NCI-H82 treated with DMSO at 0.1 percent for 48 hours (cell line): ENCODE measurements at regions not wholly inside any gene's neighbourhood (a gene's known extent, or its start where the extent isn't known, plus 50 kb on each side); places are given as distances from the start of the nearest gene placed in this dataset.

Experiments used
- DNase-seq: peaks from one replicate; lab custom pipeline; 2025; ENCODE audit not compliant: unreplicated experiment; lab: John Stamatoyannopoulos, UW

DNA sequence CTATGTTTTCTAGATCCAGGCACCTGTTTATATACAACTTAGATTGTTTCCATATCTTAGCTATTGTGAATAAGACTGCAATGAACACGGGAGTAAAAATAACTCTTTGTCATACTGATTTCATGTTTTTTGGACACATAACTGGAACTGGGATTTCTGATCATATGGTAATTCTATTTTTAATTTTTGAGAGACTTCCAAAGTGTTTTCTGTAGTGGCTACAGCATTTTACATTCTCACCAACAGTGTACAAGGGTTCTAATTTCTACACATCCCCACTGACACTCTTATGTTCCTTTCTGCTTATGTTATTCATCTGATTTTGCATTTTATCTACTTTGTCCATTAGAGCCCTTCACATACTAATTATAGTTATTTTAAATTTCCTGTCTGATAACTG is 1152.9 kb downstream of the SLITRK1 start:
- no peak for DNase-seq

DNA sequence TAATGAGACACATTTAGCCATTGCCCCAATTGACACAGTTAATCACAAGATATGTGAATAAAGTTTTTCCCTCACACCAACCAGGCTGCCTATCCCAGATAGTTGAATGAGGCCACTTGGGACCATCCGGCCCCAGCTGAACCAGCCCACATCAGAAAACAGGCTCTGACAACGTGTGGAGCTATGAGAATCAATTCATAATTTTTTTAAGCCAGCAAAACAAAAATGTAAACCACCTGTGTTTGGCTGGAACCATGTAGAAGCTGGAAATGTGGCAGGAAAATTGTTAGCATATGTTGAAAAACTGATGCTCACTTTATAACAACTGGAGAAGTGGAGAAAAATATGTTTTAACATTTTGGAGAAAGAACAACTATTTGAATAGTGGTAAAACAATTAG is 1161.3 kb downstream of the SLITRK1 start:
- DNase-seq, result no peak

- no peak for DNase-seq
Measured at GRCh38 chr13:82719987-82720386, 1162.3 kb downstream of the SLITRK1 start.

GRCh38 chr13:82717249-82717648 is 1165.0 kb downstream of the SLITRK1 start:
- DNase-seq, result no peak

- DNase-seq, result no peak
Measured at GRCh38 chr13:82713687-82714405, 1168.4 kb downstream of the SLITRK1 start.

DNA sequence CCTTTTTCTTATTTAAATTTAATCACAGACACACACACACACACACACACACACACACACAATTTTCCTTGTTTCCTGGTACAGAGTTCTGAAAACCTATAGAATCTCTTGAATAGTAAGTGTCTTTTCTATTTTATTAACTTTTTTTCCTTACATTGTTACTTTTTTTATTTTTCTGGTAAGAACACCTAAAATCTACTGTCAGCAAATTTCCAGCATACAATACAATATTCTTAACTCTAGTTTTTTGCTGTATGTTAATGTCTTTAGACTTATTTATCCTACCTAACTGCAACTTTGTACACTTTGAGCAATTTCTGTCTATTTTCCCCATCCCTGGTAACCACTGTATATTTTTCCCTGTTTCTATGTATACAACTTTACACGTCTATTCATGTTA is 1179.8 kb downstream of the SLITRK1 start:
- no peak for DNase-seq

GRCh38 chr13:82701020-82701419 is 1181.3 kb downstream of the SLITRK1 start:
- no peak for DNase-seq

- no peak for DNase-seq
Measured at GRCh38 chr13:82698941-82699340, 1183.3 kb downstream of the SLITRK1 start.

- no peak for DNase-seq
Measured at GRCh38 chr13:82698383-82698782, 1183.9 kb downstream of the SLITRK1 start.

GRCh38 chr13:82693607-82694006 is 1188.7 kb downstream of the SLITRK1 start:
- DNase-seq, result no peak

DNA sequence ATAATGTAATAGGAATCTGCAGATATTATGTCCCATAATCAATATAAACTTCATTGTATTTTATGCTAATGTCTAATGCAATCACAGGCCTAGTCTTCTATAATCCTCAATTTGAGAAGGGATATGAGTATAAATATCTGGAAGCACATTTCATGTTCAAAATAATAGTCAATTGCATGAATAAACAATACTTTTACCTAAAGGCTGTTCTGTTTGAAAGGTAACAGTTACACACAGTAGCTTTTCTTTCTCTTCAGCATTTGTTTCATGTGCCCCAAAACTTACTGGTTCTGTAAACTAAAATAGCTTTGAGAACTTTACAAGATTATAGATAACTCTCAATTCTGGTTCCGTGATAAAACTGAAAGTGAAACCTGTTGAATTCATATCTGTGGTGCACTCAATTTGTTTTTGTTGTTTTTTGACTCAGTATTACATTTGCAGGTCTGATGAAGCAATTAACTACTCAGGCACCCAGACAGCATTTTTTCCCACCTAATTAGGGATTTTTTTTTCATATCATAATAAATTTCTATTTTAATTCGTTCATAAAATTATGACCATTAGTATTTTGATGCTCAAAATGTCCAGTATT is 1193.8 kb downstream of the SLITRK1 start:
- no peak for DNase-seq

GRCh38 chr13:82687884-82688283 is 1194.4 kb downstream of the SLITRK1 start:
- no peak for DNase-seq

GRCh38 chr13:82681535-82681934 is 1200.7 kb downstream of the SLITRK1 start:
- no peak for DNase-seq

- no peak for DNase-seq
Measured at GRCh38 chr13:82678052-82678451, 1204.2 kb downstream of the SLITRK1 start.

DNA sequence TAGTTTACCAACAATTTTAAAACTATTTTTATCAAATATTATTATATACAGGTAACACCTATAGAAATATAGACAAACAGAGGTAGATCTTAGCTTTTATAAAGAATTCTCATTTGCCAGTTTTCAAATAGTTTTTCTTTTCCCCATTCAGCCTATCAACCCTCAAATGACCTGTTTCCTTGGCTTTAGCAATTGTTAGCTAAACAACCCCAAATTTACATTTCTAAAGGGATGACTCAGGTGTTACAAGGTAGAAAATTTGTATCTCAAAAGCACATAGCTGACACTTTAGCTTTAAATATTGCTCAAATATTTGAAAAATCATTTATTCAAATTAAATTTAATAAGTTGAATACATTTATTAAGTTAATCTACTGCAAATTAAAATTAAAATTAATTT is 1207.2 kb downstream of the SLITRK1 start:
- no peak for DNase-seq

GRCh38 chr13:82674546-82674945 is 1207.7 kb downstream of the SLITRK1 start:
- no peak for DNase-seq

DNA sequence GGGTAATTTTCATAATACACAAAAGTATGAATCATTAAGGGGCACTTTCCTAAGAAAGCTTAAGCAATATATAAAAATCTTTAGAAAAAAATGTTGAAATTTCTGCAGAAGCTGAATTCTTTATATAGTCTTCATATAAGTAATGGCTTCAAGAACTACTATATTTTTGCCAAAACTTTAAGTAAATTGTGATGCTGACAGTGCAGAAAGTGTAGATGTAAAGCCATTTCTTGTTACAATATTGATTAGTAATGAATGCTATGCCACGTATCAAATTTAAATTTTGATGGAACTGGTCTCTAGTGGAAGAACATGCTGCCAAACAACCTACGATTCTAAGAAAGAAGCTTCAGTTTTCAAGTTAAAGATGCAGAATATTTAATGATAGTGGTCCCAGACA is 1210.0 kb downstream of the SLITRK1 start:
- DNase-seq, result no peak

DNA sequence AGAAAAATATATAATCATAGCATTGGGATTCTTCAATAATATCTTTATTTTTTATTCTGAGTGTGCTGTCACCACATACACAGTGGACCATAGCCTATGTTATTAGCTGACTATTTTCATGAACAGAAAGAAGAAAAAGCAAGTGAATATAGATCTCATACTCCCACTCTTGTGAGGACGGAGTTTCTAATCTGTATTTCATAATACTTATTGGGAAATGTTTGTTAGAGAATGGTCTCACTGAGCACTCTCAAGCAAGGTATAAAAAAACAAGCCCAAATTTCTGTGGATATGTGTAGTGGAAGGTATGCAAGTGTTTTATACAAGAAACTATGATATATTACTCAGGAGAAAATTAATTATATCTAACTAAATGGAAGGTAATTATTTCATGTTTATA is 1218.1 kb downstream of the SLITRK1 start:
- DNase-seq, result no peak

GRCh38 chr13:82661126-82661525 is 1221.1 kb downstream of the SLITRK1 start:
- no peak for DNase-seq

GRCh38 chr13:82658811-82659210 is 1223.5 kb downstream of the SLITRK1 start:
- DNase-seq, result no peak

DNA sequence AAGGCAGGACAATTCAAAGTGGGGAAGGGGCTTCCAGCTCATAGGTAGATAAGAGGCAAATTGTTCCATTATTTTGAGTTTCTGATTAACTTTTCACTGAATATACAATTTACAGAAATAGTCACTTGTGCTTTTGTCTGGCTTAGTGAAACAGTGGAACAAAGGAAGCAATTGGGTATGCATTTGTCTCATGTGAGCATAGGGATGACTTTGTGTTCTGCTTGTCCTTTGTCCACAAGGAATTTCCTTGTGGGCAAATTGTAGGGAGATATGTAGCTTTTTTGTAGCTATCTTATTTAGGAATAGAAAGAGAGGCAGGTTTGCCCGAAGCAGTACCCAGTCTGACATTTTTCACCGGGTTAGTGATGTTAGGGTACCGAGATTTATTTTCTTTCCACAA is 1224.8 kb downstream of the SLITRK1 start:
- no peak for DNase-seq

DNA sequence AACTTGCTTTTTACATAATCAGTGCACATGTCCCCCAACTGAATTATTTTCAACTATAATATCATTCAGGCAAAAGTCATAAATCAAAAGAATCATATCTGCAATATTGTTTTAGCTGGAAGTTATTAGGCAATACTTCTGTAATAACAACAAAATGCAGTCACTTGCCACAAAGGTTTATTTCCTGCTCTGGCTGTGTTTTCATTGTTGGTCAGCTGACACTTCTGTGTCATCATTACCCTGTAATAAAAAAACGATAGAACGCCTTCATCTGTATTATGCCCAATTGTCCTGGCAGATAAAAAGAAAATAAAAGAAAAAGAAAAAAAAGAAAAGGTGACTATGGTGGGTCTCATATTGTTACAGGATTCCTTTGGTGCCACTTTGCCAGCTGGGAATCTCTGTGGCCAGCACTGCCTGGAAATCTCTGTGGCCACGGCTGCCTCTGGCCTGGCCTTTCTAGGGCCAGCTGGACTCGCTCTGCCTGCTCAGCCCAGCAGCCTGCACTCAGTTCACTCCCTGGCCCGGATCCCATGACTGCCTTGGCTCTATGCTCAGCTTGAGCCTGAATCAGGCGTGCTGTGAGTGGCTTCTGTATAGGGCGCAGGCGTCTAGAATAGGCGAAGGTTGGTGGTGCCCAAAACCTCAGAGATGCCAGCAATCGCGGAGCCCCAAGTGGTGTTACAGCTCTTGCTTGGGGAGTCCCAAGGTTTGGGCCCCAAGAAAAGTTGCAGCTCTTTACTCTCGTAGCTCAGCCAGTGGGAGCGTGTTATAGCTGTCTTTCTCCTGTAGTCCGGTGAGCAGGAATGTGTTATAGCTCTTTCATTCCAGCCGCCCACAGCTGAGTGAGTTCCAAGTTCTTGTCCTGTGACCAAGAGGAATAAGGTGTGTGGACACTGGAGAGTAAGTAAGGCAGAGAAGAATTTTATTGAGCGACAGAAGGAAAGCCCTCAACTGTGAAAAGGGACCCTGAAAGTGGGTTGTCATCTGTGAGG is 1227.1 kb downstream of the SLITRK1 start:
- no peak for DNase-seq
